ENCODE measurements at regions not wholly inside any gene's neighbourhood (a gene's known extent, or its start where the extent isn't known, plus 50 kb on each side); places are given as distances from the start of the nearest gene placed in this dataset.

- ChIA-PET POLR2A (no interaction called here), CTCF (no interaction called here)
- TF ChIP-seq CTBP1 (IDR thresholded peaks at IDR 0.05; ENCODE audit: borderline replicate concordance) (no peak), FOXA1 (IDR thresholded peaks at IDR 0.05) (no peak), SP1 (IDR thresholded peaks at IDR 0.05) (no peak), ZNF384 (IDR thresholded peaks at IDR 0.05) (no peak), ELF4 (IDR thresholded peaks at IDR 0.05) (no peak), L3MBTL2 (conservative IDR thresholded peaks at IDR 0.05) (no peak), BHLHE40 (IDR thresholded peaks at IDR 0.05; ENCODE audit: borderline replicate concordance) (no peak), TARDBP (IDR thresholded peaks at IDR 0.05) (no peak), PKNOX1 (IDR thresholded peaks at IDR 0.05) (no peak), HDGF (IDR thresholded peaks at IDR 0.05; ENCODE audit: borderline replicate concordance) (no peak)
- no peak for DNase-seq (ENCODE audit: extremely low spot score)
Measured at GRCh38 chr13:40024967-40025714, 369.7 kb downstream of the COG6 start.

- TF ChIP-seq HDGF (IDR thresholded peaks at IDR 0.05; ENCODE audit: borderline replicate concordance) (no peak), SUZ12 (IDR thresholded peaks at IDR 0.05) (no peak), FOXA1 (IDR thresholded peaks at IDR 0.05) (no peak), SP1 (IDR thresholded peaks at IDR 0.05) (no peak), FOXM1 (IDR thresholded peaks at IDR 0.05; ENCODE audit: borderline replicate concordance) (no peak), ELF4 (IDR thresholded peaks at IDR 0.05) (no peak), CTBP1 (IDR thresholded peaks at IDR 0.05; ENCODE audit: borderline replicate concordance) (no peak), TARDBP (IDR thresholded peaks at IDR 0.05) (no peak), L3MBTL2 (conservative IDR thresholded peaks at IDR 0.05) (no peak), PKNOX1 (IDR thresholded peaks at IDR 0.05) (no peak), BHLHE40 (IDR thresholded peaks at IDR 0.05; ENCODE audit: borderline replicate concordance) (no peak), LEF1 (IDR thresholded peaks at IDR 0.05; ENCODE audit: borderline replicate concordance) (no peak), ARNT (IDR thresholded peaks at IDR 0.05) (no peak), FOXK2 (IDR thresholded peaks at IDR 0.05) (no peak), NFRKB (IDR thresholded peaks at IDR 0.05) (no peak), ZNF384 (IDR thresholded peaks at IDR 0.05) (no peak)
- DNase-seq (ENCODE audit: extremely low spot score): no peak
- POLR2A ChIA-PET: no interaction called here
- CTCF ChIA-PET: no interaction called here
Measured at GRCh38 chr13:40026174-40026585, 370.7 kb downstream of the COG6 start.

- no peak for DNase-seq (ENCODE audit: extremely low spot score)
- POLR2A ChIA-PET: no interaction called here
- no peak for TF ChIP-seq TARDBP (IDR thresholded peaks at IDR 0.05)
- TF ChIP-seq SUZ12 (IDR thresholded peaks at IDR 0.05): no peak
- no peak for TF ChIP-seq HDGF (IDR thresholded peaks at IDR 0.05; ENCODE audit: borderline replicate concordance)
- CTCF ChIA-PET: no interaction called here
Measured at GRCh38 chr13:40026741-40027140, 371.3 kb downstream of the COG6 start.

GRCh38 chr13:40028446-40028845, 373.0 kb downstream of the COG6 start:
- POLR2A ChIA-PET: no interaction called here
- DNase-seq (ENCODE audit: extremely low spot score): no peak
- CTCF ChIA-PET: no interaction called here
- TF ChIP-seq ZNF384 (IDR thresholded peaks at IDR 0.05) (no peak), TARDBP (IDR thresholded peaks at IDR 0.05) (no peak), FOXK2 (IDR thresholded peaks at IDR 0.05) (no peak), FOXA1 (IDR thresholded peaks at IDR 0.05) (no peak), FOXM1 (IDR thresholded peaks at IDR 0.05; ENCODE audit: borderline replicate concordance) (no peak), NFRKB (IDR thresholded peaks at IDR 0.05) (no peak), ELF4 (IDR thresholded peaks at IDR 0.05) (no peak), SP1 (IDR thresholded peaks at IDR 0.05) (no peak), PKNOX1 (IDR thresholded peaks at IDR 0.05) (no peak), HDGF (IDR thresholded peaks at IDR 0.05; ENCODE audit: borderline replicate concordance) (no peak), ARNT (IDR thresholded peaks at IDR 0.05) (no peak), SUZ12 (IDR thresholded peaks at IDR 0.05) (no peak), L3MBTL2 (conservative IDR thresholded peaks at IDR 0.05) (no peak), LEF1 (IDR thresholded peaks at IDR 0.05; ENCODE audit: borderline replicate concordance) (no peak), BHLHE40 (IDR thresholded peaks at IDR 0.05; ENCODE audit: borderline replicate concordance) (no peak), CTBP1 (IDR thresholded peaks at IDR 0.05; ENCODE audit: borderline replicate concordance) (no peak)

- no peak for DNase-seq (ENCODE audit: extremely low spot score)
- ChIA-PET POLR2A (no interaction called here), CTCF (no interaction called here)
- TF ChIP-seq NFRKB (IDR thresholded peaks at IDR 0.05): no peak
- TF ChIP-seq TARDBP (IDR thresholded peaks at IDR 0.05): no peak
- no peak for TF ChIP-seq CTBP1 (IDR thresholded peaks at IDR 0.05; ENCODE audit: borderline replicate concordance)
- TF ChIP-seq SUZ12 (IDR thresholded peaks at IDR 0.05): no peak
- TF ChIP-seq ARNT (IDR thresholded peaks at IDR 0.05): no peak
- TF ChIP-seq ELF4 (IDR thresholded peaks at IDR 0.05): no peak
Measured at GRCh38 chr13:40031031-40031430, 375.6 kb downstream of the COG6 start.

GRCh38 chr13:40039061-40039460, 383.6 kb downstream of the COG6 start:
- ChIA-PET CTCF (no interaction called here), POLR2A (no interaction called here)
- no peak for DNase-seq (ENCODE audit: extremely low spot score)
- TF ChIP-seq SUZ12 (IDR thresholded peaks at IDR 0.05) (no peak), SP1 (IDR thresholded peaks at IDR 0.05) (no peak)

- CTCF ChIA-PET: interaction anchor here (0.5 to 0.7 kb wide), 2 partner anchors 26 to 592 kb away, joined by 3 read pairs; no protein-coding TSS in a partner anchor
- POLR2A ChIA-PET: no interaction called here
- no peak for TF ChIP-seq SUZ12 (IDR thresholded peaks at IDR 0.05)
- no peak for TF ChIP-seq ARNT (IDR thresholded peaks at IDR 0.05)
- TF ChIP-seq FOXK2 (IDR thresholded peaks at IDR 0.05): no peak
Measured at GRCh38 chr13:40042991-40043390, 387.5 kb downstream of the COG6 start.

More at GRCh38 chr13:40042991-40043390, 387.5 kb downstream of the COG6 start:
- no peak for DNase-seq (ENCODE audit: extremely low spot score)
